MM.1S (cell line): ENCODE measurements at regions not wholly inside any gene's neighbourhood (a gene's known extent, or its start where the extent isn't known, plus 50 kb on each side); places are given as distances from the start of the nearest gene placed in this dataset.

Source experiments
- EZH2 ChIP-seq: fragments of 300-600 bp; sonication (generic); optimal IDR thresholded peaks from 2 replicates; pipeline ENCODE3; 2017; ENCODE audit warnings: low read depth, mild to moderate bottlenecking, antibody characterized with exemption, low read length, mixed read lengths
- TF ChIP-seq, protein P1 (sequence below): fragments of 300-600 bp; sonication (generic); IDR thresholded peaks from 2 replicates; pipeline ENCODE4 v1.5.1; 2016; ENCODE audit warnings: antibody characterized with exemption, low read length, mixed read lengths

DNA sequence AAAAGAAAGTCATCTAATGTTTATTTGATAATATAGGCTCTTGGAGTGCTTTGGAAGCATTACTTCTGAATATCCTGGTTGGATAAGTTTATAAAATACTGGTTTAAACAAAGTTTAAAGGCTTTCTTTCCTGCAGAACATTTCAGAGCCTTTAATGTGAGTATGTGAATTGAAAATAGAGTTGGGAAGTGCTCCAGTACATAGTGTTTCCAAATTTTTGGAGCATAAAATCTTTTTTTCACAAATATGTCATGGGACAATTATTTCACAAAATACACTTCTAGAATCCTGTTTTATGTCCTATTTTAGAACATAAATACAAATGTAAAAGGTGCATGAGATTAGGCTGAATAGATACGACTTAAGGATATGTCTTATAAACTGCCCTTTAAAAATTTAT lies 158.9 kb upstream of the HNRNPA3 start:
- TF ChIP-seq, protein P1, sequence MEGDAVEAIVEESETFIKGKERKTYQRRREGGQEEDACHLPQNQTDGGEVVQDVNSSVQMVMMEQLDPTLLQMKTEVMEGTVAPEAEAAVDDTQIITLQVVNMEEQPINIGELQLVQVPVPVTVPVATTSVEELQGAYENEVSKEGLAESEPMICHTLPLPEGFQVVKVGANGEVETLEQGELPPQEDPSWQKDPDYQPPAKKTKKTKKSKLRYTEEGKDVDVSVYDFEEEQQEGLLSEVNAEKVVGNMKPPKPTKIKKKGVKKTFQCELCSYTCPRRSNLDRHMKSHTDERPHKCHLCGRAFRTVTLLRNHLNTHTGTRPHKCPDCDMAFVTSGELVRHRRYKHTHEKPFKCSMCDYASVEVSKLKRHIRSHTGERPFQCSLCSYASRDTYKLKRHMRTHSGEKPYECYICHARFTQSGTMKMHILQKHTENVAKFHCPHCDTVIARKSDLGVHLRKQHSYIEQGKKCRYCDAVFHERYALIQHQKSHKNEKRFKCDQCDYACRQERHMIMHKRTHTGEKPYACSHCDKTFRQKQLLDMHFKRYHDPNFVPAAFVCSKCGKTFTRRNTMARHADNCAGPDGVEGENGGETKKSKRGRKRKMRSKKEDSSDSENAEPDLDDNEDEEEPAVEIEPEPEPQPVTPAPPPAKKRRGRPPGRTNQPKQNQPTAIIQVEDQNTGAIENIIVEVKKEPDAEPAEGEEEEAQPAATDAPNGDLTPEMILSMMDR: no peak
- no peak for TF ChIP-seq EZH2
